GM13976 (cell line): ENCODE measurements at regions not wholly inside any gene's neighbourhood (a gene's known extent, or its start where the extent isn't known, plus 50 kb on each side); places are given as distances from the start of the nearest gene placed in this dataset.

Experiments
- DNase-seq: peaks from one replicate; pipeline ENCODE4 v3.0.0; 2012; ENCODE audit warnings: low spot score
- in situ Hi-C: fragments of 300-500 bp; cut with MboI; formaldehyde crosslinking; loops from one replicate; pipeline ENCODE4 v1.12.0; 2022; ENCODE audit warnings: low sequenced_read_pairs, mixed read lengths, inconsistent platforms; ENCODE audit not compliant: unreplicated experiment
- TF ChIP-seq, protein P1 (sequence below): IDR thresholded peaks from 2 replicates; pipeline ENCODE4 v1.5.1; 2012; ENCODE audit warnings: borderline replicate concordance, mild to moderate bottlenecking; ENCODE audit not compliant: insufficient read depth; ENCODE audit errors: extremely low read depth, missing control alignments, control extremely low read depth

DNA sequence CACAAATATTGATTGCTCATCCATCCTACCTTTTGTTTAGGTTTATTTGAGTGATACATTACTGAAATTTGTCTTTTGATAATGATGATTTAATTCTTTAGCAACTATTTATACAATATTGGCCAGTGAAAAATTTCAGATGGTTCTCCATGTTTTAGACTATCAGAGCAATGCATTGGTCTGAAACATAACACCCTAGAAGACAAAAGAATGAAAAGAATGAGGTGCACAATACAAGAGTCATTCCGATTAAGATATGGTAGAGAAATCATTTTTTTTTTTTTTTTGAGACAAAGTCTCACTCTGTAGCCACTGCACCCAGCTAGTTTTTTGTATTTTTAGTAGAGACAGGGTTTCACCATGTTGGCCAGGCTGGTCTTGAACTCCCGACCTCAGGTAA, 197.4 kb upstream of the FAM98A start:
- TF ChIP-seq, protein P1, sequence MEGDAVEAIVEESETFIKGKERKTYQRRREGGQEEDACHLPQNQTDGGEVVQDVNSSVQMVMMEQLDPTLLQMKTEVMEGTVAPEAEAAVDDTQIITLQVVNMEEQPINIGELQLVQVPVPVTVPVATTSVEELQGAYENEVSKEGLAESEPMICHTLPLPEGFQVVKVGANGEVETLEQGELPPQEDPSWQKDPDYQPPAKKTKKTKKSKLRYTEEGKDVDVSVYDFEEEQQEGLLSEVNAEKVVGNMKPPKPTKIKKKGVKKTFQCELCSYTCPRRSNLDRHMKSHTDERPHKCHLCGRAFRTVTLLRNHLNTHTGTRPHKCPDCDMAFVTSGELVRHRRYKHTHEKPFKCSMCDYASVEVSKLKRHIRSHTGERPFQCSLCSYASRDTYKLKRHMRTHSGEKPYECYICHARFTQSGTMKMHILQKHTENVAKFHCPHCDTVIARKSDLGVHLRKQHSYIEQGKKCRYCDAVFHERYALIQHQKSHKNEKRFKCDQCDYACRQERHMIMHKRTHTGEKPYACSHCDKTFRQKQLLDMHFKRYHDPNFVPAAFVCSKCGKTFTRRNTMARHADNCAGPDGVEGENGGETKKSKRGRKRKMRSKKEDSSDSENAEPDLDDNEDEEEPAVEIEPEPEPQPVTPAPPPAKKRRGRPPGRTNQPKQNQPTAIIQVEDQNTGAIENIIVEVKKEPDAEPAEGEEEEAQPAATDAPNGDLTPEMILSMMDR: no peak
- no peak for DNase-seq
- in situ Hi-C loops: no loop called here

- TF ChIP-seq, protein P1: no peak
- DNase-seq: no peak
- in situ Hi-C loops: no loop called here
Measured at GRCh38 chr2:33791625-33792024, 192.5 kb upstream of the FAM98A start.

- TF ChIP-seq, protein P1: no peak
- in situ Hi-C loops: no loop called here
- DNase-seq: no peak
Measured at GRCh38 chr2:33788044-33788443, 188.9 kb upstream of the FAM98A start.

- no peak for DNase-seq
- TF ChIP-seq, protein P1: no peak
- in situ Hi-C loops: no loop called here
Measured at GRCh38 chr2:33786881-33787280, 187.8 kb upstream of the FAM98A start.

DNA sequence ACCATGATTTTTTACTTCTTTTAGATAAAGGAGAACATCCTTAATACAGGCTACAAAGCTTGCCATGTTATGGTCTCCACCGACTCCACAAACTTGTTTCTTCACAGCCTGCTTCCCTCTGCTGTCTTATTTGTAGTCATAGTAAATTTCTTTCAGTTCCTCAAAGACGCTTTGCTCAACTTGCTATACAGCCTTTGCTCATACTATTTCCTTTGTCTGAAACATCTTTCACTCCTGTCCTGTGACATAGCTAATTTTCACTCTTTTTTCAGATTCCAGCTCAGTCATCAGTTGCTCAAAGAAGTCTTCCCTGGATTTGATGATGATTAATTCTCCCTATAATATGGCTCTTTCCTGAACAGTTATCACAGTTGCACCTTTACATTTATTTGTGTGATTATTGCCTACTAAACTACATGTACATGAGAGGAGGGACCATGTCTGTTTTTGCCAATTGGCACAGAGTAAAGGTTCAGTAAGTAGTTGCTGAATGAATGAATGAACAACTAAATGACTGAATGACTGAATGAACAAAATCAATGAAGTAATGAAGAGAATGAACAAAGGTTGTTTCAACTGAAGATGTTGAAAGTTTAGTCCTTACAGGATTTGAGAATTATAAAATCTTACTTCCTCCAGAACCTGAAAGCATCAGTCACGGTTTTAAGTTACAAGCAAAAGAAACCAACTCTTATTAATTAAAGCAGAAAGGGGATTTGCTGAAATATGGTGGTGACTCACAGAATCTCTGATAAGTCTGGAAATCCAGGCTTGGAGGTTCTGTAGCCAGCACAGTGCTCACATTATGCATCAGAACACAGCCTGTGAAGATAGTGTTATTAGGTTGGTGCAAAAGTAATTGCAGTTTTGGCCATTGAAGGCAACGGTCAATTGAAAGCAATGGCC, 186.4 kb upstream of the FAM98A start:
- in situ Hi-C loops: no loop called here
- TF ChIP-seq, protein P1: no peak

DNA sequence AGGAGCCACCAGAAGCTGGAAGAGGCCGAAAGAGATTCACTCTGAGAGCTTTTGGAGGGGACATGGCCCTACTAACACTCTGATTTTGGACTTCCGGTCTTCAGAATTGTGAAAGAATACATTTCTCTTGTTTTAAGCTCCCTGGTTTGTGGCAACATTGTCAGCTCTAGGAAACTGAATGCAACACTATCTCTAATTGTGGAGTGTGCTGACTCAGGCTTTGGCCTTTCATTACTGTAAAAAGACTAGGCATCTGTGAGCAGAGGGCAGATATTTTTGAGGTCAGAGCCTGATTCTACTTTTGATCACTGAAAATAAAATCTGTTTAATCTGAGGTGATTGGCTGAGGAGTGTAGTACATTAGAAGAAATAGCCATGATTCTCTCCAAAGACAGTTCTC, 185.4 kb upstream of the FAM98A start:
- no peak for DNase-seq
- in situ Hi-C loops: no loop called here
- TF ChIP-seq, protein P1: no peak

More for the DNA sequence above, 186.4 kb upstream of the FAM98A start:
- peak; percentile 50 for DNase-seq
